Sigmoid colon (tissue), 6 donors: ENCODE measurements at regions not wholly inside any gene's neighbourhood (a gene's known extent, or its start where the extent isn't known, plus 50 kb on each side); places are given as distances from the start of the nearest gene placed in this dataset.

Experiments used
- DNase-seq: peaks from one replicate; pipeline ENCODE4 v3.0.0-alpha.2; 2019
- H3K27ac ChIP-seq, 4 donors: fragments of 200-600 bp; sonication (generic); one replicate each; pipeline ENCODE4 v1.5.1; 2016 to 2019; ENCODE audit warnings: mild to moderate bottlenecking in 1 of 4
- H3K27me3 ChIP-seq, 3 donors: fragments of 200-600 bp; sonication (generic); one replicate each; pipeline ENCODE4 v1.5.1; 2019; ENCODE audit warnings: mild to moderate bottlenecking in 1 of 3
- H3K36me3 ChIP-seq, 4 donors: fragments of 200-600 bp; sonication (generic); one replicate each; pipeline ENCODE4 v1.5.1; 2016 to 2019
- H3K4me1 ChIP-seq, 4 donors: fragments of 200-600 bp; sonication (generic); one replicate each; pipeline ENCODE4 v1.5.1; 2017 to 2019
- H3K4me3 ChIP-seq, 4 donors: fragments of 200-600 bp; sonication (generic); one replicate each; pipeline ENCODE4 v1.5.1; 2017 to 2019; ENCODE audit warnings: mild to moderate bottlenecking in 2 of 4, moderate library complexity in 1 of 4
- H3K9me3 ChIP-seq, 4 donors: fragments of 200-600 bp in 3 of 4; sonication (generic) in 3 of 4; one replicate each; pipeline versions ENCODE4 v1.5.1 to v1.6.1; 2013 to 2019
- CTCF ChIP-seq, 4 experiments: fragments of 450-650 bp in 3 of 4; fragments of 200-600 bp in 1 of 4; IDR thresholded peaks; one replicate each; pipeline ENCODE4 v1.5.1; 2016 to 2019; ENCODE audit warnings: antibody characterized with exemption in 4 of 4, mild to moderate bottlenecking in 3 of 4, moderate library complexity in 2 of 4
- EP300 ChIP-seq, 4 donors: sonication (generic); formaldehyde crosslinking; IDR thresholded peaks; one replicate each; pipeline ENCODE4 v1.6.1; 2017; ENCODE audit warnings: antibody characterized with exemption in 4 of 4
- POLR2A ChIP-seq, 2 donors: fragments of 450-650 bp; IDR thresholded peaks; one replicate each; pipeline ENCODE4 v1.6.1; 2016; ENCODE audit warnings: antibody characterized with exemption in 2 of 2, mild to moderate bottlenecking in 2 of 2, moderate library complexity in 2 of 2
- POLR2AphosphoS5 ChIP-seq, 4 donors: sonication (generic); formaldehyde crosslinking; IDR thresholded peaks; one replicate each; pipeline ENCODE4 v1.6.1; 2017; ENCODE audit warnings: antibody characterized with exemption in 4 of 4
- WGBS, 2 donors: extraction: QIAGEN DNeasy Blood & Tissue Kit; methylation state at CpG; one replicate each; pipeline ENCODE4 v1.1.7; 2013; 5-methylcytosine and 5-hydroxymethylcytosine counted together
- intact Hi-C: fragments of 100-400 bp; cut with DNase I; formaldehyde crosslinking; loops from one replicate; pipeline ENCODE4 v1.15.1; 2023
- donor health status: healthy with polysubstance abuse.
- donor health status: healthy.

- Histone ChIP-seq H3K9me3 (no peaks in the 10 kb centered on the region), H3K36me3 (no peaks in the 10 kb centered on the region), H3K27ac (no peak overlapping the region), H3K27me3 (no peaks in the 10 kb centered on the region), H3K4me3 (no peak overlapping the region), H3K4me1 (no peaks in the 10 kb centered on the region)
- 87 to 92% methylated on average over 5 of the region's 5 CpGs for WGBS, 2 donors
- TF ChIP-seq POLR2AphosphoS5 (IDR thresholded peaks at IDR 0.05), result no peak
- TF ChIP-seq CTCF (IDR thresholded peaks at IDR 0.05), result no peak
- intact Hi-C loops, result no loop called here
- DNase-seq, result no peak
These were observed 207.7 kb upstream of the PTCHD4 start for GRCh38 chr6:48318670-48319069.

GRCh38 chr6:48315915-48316314 is 204.9 kb upstream of the PTCHD4 start:
- Histone ChIP-seq H3K36me3 (no peaks in the 10 kb centered on the region), H3K4me1 (no peaks in the 10 kb centered on the region), H3K27ac (no peak overlapping the region), H3K4me3 (no peak overlapping the region), H3K27me3 (no peaks in the 10 kb centered on the region), H3K9me3 (no peaks in the 10 kb centered on the region)
- intact Hi-C loops, result no loop called here
- no peak for DNase-seq
- TF ChIP-seq POLR2AphosphoS5 (IDR thresholded peaks at IDR 0.05) (no peak), POLR2A (IDR thresholded peaks at IDR 0.05) (no peak), EP300 (IDR thresholded peaks at IDR 0.05) (no peak), CTCF (IDR thresholded peaks at IDR 0.05) (no peak)
- 65 to 85% methylated on average over 1 of the region's 1 CpG for WGBS, 2 donors

- Histone ChIP-seq H3K27ac (no peak overlapping the region), H3K4me1 (no peaks in the 10 kb centered on the region), H3K4me3 (no peak overlapping the region), H3K27me3 (no peaks in the 10 kb centered on the region), H3K9me3 (no peaks in the 10 kb centered on the region), H3K36me3 (no peaks in the 10 kb centered on the region)
- 81 to 85% methylated on average over 5 of the region's 5 CpGs for WGBS, 2 donors
- DNase-seq, result no peak
- intact Hi-C loops, result no loop called here
- TF ChIP-seq EP300 (IDR thresholded peaks at IDR 0.05) (no peak), POLR2A (IDR thresholded peaks at IDR 0.05) (no peak), POLR2AphosphoS5 (IDR thresholded peaks at IDR 0.05) (no peak), CTCF (IDR thresholded peaks at IDR 0.05) (no peak)
These were observed 204.2 kb upstream of the PTCHD4 start for GRCh38 chr6:48315051-48315719.

GRCh38 chr6:48311301-48311700 is 200.3 kb upstream of the PTCHD4 start:
- intact Hi-C loops, result no loop called here
- Histone ChIP-seq H3K27me3 (no peaks in the 10 kb centered on the region), H3K4me1 (no peaks in the 10 kb centered on the region), H3K4me3 (no peak overlapping the region), H3K36me3 (no peaks in the 10 kb centered on the region), H3K27ac (no peak overlapping the region), H3K9me3 (no peaks in the 10 kb centered on the region)
- TF ChIP-seq CTCF (IDR thresholded peaks at IDR 0.05), result no peak
- TF ChIP-seq POLR2A (IDR thresholded peaks at IDR 0.05), result no peak
- TF ChIP-seq POLR2AphosphoS5 (IDR thresholded peaks at IDR 0.05), result no peak
- TF ChIP-seq EP300 (IDR thresholded peaks at IDR 0.05), result no peak
- DNase-seq, result no peak

- no peaks in the 10 kb centered on the region for H3K36me3 ChIP-seq
- no peak overlapping the region for H3K4me3 ChIP-seq
- H3K9me3 ChIP-seq, result peaks cover 0 to 5% (median 0%) of the 10 kb centered on the region in 4 donors
- H3K27me3 ChIP-seq, result no peaks in the 10 kb centered on the region
- DNase-seq, result no peak
- intact Hi-C loops, result no loop called here
- no peaks in the 10 kb centered on the region for H3K4me1 ChIP-seq
- TF ChIP-seq POLR2A (IDR thresholded peaks at IDR 0.05) (no peak), POLR2AphosphoS5 (IDR thresholded peaks at IDR 0.05) (no peak), EP300 (IDR thresholded peaks at IDR 0.05) (no peak), CTCF (IDR thresholded peaks at IDR 0.05) (no peak)
- WGBS, 2 donors, result 85 to 92% methylated on average over 2 of the region's 2 CpGs
- H3K27ac ChIP-seq, result no peak overlapping the region
These were observed 196.6 kb upstream of the PTCHD4 start for GRCh38 chr6:48307573-48307972.
